Uterus (tissue), 2 donors: ENCODE measurements at regions not wholly inside any gene's neighbourhood (a gene's known extent, or its start where the extent isn't known, plus 50 kb on each side); places are given as distances from the start of the nearest gene placed in this dataset.

ENCODE experiments used
- CTCF ChIP-seq, 4 experiments: fragments of 200-600 bp in 2 of 4; fragments of 450-650 bp in 2 of 4; sonication (generic) in 2 of 4; IDR thresholded peaks; one replicate each; pipeline ENCODE4 v1.5.1; 2016 to 2019; ENCODE audit warnings: antibody characterized with exemption in 4 of 4, mild to moderate bottlenecking in 2 of 4, moderate library complexity in 1 of 4
- POLR2A ChIP-seq, 2 donors: fragments of 450-650 bp; IDR thresholded peaks; one replicate each; pipeline ENCODE4 v1.6.1; 2016; ENCODE audit warnings: antibody characterized with exemption in 2 of 2, mild to moderate bottlenecking in 1 of 2, moderate library complexity in 1 of 2

GRCh38 chr20:24066076-24066700 is 77.6 kb upstream of the GGTLC1 start:
- TF ChIP-seq POLR2A (IDR thresholded peaks at IDR 0.05) (no peak), CTCF (IDR thresholded peaks at IDR 0.05) (no peak)
